GM19467 (cell line): ENCODE measurements at regions not wholly inside any gene's neighbourhood (a gene's known extent, or its start where the extent isn't known, plus 50 kb on each side); places are given as distances from the start of the nearest gene placed in this dataset.
"Not testable (repeated sequence)": the region's sequence is repeated elsewhere in the genome, so short reads cannot be mapped to it uniquely, and the experiment has no call there.

Source experiments
- ATAC-seq: cut with Tn5 transposase; IDR thresholded peaks from one replicate; pipeline ENCODE4 v1.9.1; 2021; ENCODE audit warnings: mild to moderate bottlenecking, moderate library complexity; ENCODE audit not compliant: unreplicated experiment

DNA sequence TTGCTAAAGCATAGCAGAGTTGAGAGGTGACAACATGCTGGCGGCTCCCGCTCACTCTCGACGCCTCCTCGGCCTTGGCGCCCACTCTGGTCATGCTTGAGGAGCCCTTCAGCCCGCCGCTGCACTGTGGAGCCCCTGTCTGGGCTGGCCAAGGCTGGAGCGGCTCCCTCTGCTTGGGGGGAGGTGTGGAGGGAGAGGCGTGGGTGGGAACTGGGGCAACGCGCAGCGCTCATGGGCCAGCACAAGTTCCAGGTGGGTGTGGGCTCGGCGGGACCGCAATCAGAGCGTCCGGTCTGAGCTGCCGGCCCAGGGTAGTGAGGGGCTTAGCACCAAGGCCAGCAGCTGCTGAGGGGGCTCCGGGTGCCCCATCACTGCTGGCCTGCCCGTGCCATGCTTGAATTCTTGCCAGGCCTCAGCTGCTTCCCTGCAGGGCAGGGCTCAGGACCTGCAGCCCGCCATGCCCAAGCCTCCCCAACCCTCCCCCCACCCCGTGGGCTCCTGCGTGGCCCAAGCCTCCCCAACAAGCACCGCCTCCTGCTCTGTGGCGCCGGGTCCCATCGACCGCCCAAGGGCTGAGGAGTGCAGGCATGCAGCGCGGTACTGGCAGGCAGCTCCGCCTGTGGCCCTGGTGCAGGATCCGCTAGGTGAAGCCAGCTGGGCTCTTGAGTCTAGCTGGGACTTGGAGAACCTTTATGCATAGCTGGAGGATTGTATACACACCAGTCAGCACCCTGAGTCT is 2052.8 kb upstream of the CELF4 start:
- no peak for ATAC-seq

DNA sequence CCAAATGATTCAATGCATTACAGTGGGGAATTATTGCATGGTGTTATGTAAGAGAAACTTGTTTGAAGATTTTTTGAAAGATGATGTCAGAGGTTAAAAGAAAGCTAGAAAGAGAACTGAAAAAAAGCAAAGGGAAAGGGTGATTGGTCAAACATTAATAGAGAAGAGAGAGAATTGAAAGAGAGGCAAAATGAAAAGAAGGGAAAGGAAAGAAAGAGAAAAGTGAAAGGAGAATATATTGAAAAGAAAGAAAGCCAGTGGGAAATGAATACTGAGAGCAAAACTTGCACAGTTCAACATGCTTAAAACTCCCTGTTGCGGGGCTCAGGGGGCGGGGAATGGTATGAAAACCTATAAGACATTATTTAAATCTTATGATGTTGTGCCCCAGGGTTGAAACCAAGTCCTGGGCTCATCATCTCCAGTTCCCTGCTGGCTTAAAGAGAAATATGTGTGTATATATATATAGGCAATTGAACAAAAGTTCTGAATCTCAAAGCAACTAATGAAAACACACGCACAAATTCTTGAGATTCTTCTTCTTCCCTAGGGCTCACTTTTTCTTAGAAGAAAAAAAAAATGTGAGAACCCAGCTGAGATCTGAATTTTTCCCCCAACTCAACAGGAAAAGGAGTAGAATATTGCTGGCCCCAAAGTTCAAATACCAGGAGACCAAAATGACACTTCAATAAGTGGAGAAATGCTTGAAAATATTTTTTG is 2045.9 kb upstream of the CELF4 start:
- ATAC-seq: no peak

DNA sequence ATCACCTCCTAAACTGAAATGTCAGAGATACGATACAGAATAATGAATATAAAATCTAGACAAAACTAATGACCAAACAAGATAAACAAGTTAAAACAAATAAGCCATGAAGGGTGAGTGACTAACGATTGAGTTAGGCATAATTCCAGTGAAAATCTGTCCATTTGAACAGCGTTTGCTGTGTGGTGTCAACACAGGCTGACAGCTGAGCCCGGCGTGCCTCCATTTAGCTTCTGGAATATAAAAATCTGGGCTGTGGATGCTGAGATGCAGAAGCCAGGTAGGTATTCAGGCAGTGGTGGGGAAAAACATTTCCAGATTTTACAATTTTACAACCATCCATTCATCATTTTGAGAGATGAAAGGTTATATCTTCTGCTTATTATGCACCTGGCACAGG is 2041.4 kb upstream of the CELF4 start:
- ATAC-seq: no peak

DNA sequence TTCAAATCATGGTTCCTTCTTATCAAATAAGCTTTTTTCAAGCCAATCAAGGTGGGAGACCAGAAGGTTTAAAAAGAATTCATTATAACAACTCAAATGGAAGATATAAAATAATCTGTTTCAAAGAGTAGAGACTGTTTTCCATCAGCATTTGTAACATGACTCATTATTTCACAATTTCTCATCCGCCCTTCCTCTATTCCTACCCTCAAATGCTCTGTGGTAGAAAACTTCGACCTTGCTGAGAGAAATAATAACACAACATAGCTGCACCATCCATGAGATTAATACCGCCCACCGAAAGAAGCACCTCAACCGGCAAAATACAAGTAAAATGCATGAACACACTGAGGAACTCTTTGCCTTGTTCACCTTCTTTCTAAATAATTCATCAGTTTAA is 2039.2 kb upstream of the CELF4 start:
- ATAC-seq: no peak

DNA sequence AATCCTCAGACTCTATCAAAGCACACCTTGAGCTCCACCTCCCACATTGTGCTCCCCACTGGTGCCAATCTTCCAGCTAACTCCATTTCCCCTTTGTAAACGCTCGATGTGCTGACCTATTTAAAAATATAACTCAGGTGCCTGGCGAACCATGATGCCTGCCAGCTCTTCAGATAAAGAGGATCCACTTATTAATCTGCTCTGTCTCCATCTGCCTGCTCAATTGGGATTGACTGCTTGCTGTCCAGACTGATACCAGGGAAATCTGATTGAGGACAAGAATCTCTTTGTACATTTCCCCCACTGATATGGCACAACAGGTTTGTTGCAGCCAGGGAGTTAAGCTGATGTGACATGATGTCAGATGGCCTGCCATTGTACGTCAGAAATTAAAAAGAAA is 2036.5 kb upstream of the CELF4 start:
- ATAC-seq: no peak

DNA sequence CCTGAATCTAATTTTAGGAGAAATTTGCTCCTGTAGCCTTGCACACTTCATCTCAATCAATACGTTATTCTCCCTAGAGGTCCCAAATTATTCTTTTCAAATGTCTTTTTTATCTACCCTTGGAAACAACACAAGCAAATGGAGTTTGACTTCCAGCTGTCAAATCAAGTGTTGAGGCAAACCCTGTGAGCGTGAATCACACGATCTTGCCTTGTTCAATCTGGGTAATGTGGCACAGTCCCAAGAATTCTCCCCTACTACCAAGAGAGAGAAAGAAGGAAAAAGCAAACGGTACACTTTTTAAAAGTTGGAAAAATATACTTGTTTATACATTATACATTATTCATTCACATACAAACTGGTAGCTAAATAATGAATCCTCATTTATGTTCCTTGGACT is 2035.3 kb upstream of the CELF4 start:
- ATAC-seq: no peak

DNA sequence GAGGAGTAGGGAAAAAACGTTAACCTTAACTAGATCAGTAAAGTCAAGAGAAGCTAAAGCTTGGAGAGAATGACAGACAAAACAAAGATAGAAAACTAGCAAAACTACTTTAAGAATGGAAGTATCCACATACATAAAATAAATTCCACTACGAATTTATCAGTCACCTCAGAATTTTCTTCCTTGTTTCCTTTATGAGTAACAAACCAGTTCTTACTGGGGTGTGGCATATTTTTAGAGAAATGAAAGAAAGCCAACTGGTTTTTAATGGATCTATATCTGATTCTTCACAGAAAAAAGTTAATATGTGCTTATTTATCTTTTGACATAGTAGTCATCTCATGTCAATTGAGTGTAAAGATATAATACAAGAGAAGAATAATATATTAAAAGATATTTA is 2033.7 kb upstream of the CELF4 start:
- ATAC-seq: no peak

DNA sequence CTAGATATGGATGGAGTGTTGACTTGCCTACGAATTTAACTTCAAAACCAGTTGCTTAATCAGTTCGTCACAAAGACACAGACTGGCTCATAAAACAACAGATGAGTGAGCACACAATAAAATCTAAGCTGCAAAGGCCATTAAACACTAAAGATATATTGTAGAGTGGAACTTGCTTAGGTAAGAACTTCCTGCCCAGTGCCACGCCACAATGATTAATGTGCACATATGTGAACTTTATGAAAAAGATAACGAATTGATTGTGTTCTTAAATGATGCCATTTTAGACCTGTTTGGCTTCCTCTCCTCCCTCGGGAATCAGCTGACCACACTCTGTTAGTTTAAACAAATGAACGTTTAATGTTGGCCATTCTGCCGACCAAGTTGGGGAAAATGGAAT is 2031.3 kb upstream of the CELF4 start:
- no peak for ATAC-seq

DNA sequence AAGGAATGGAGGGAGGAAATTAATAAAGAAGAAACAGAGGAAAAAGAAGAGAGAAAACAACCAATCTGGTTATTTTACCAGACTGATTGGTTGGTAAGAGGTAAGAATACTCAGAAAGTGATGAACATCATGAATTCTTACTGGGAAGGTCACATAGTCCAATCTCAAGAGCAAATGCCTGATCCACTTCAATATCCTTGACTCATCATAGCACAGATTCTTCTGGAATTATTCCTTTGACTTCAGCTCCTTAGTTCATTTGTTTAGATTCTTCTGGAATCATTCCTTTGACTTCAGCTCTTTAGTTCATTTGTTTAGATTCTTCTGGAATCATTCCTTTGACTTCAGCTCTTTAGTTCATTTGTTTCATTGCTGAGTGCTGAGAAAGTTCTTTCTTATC is 2030.6 kb upstream of the CELF4 start:
- ATAC-seq: no peak

DNA sequence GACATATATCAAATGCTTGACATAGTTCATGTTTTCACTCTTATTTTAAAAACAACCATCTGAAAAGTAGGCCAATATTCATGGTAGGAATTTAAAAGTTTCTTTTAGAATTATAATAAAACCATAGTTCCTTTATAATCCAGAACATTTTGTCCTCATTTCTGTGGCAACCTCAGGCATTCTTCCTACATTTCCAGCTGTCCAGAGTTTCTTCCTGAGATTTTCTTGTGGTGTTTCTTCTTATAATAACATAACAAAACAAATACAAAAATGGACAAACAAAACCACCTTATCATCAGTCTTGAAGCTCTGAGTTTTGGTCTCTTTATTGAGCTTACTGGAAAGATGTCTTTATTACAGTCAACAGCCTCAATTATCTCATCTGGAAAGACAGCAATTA is 2028.6 kb upstream of the CELF4 start:
- ATAC-seq: no peak

DNA sequence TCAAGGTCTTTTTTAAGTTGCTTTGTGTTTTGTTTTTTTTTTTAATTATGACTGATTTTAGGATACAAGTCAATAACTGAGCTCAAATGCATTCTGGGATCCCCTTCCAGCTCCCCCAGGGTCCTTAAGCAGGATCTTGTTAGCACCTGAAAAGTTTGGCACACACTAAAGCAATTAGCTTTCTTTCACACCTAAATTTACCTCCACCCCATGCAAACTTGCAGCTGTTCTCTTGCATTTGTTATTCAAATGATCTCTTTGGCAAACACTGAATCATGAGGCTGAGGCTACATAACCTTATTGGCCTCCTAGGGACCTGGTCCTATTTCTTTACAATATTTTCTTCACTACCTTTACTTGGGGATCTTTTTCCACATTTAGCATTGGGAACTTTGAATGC is 2026.1 kb upstream of the CELF4 start:
- no peak for ATAC-seq

DNA sequence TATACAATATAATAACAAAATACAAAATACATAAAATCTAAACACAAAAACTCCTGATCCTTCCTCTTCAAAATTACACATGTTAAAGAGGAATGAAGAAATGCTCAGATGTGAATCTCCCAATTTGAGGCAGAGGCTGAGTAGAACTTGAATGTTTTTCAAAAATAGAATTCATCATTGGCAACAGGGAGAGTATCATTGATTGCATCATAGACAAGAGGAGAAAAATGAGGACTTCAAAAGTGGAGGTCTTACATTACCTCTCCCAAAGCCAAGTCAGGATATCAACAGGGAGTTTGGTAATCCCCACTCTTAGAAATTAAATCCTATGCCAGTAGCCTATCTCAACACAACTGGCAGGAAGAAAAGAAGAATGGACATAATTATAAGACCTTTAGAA is 2023.9 kb upstream of the CELF4 start:
- no peak for ATAC-seq

DNA sequence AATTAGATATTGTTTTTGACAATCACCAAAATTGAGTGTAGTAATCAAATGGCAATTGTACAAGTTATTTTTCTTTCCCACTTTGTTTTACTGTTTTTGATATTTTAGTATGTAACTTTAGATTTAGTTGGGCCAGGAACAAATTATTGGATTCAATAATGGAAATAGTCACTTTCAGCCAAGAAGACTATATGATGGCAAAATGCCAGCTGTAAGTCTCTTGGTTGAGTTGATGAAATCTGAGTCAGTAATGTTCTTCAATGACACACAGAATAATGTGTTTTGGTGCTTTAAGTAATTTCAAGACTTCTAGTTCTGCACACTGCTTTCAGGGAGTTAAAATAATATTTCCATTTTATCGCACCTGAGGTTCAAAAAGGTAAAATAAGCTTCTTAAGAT is 2022.0 kb upstream of the CELF4 start:
- ATAC-seq: no peak

DNA sequence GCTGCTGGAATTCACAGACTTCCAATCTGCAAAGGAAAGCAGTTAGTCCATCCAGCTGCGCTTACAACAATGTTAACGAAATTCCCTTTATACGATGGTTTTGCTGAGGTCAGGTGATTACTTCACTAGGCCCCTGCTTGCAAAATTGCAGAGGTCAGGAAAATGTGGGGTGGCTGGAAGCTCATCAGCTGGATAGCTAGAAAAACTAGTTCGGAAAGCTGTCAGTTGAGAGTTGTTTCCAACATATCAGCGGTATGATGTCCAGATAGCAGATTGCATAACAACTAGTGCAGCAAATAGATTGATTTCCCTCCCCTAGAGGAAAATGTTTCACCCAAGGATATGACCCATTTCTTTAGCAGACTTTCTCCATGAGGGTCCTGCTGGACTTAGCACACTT is 2021.1 kb upstream of the CELF4 start:
- ATAC-seq: no peak

DNA sequence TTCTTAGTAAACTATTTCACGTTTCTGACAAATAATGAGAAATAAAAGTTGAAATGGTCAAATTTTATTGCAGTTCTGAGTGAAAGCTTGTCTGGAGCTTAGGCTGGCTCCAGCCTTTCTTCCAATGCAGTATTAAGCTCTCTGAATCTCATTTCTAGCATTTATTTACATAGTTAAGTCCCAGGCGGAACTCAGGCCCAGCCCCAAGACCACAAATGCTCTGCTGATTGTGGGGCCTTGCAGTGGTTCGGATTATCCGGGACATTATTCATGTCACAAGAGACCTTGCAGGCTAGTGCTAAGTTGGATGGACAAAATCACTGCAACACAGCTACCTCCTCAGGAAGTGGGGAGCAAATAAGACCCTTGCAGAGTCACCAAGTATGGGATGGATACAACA is 2009.3 kb upstream of the CELF4 start:
- ATAC-seq: no peak

DNA sequence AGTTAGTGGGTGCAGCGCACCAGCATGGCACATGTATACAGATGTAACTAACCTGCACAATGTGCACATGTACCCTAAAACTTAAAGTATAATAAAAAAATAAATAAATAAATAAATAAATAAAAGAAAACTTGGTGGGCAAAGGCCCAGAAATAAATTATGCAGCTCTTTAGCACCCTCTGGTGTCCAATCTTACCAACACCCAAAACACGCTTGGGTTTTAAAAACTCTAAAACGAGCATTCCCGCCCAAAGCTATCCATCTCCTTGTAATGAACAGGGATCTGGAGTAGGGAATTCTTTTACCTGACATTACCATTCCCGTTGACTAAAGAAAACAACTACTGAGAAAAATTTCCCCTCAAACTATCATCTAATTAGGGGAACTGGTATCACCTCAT is 2005.9 kb upstream of the CELF4 start:
- no peak for ATAC-seq

DNA sequence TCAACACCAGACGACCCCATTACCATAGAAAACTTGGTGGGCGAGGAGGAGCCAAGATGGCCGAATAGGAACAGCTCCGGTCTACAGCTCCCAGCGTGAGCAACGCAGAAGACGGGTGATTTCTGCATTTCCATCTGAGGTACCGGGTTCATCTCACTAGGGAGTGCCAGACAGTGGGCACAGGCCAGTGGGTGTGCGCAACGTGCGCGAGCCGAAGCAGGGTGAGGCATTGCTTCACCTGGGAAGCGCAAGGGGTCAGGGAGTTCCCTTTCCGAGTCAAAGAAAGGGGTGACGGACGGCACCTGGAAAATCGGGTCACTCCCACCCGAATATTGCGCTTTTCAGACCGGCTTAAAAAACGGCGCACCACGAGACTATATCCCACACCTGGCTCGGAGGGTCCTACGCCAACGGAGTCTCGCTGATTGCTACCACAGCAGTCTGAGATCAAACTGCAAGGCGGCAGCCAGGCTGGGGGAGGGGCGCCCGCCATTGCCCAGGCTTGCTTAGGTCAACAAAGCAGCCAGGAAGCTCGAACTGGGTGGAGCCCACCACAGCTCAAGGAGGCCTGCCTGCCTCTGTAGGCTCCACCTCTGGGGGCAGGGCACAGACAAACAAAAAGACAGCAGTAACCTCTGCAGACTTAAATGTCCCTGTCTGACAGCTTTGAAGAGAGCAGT is 2000.1 kb upstream of the CELF4 start:
- ATAC-seq: not testable (repeated sequence)

DNA sequence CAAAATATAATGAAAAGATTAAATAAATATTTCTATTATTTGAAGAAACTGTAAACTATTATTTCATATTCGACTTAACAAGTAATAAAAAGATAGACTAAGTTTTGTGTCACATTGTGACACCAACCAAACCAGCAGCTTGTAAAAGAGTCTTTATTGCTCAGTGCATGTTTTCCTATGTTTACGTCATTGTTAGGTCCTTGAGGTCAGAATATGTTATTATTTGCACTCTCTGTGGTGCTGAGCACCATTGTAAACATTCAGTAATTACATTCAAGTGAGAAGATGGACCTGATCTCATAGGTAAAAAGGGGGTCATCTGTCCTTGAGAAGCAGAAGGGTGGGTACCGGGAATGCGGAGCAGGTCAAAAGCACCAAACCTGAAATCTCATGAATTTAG is 1999.1 kb upstream of the CELF4 start:
- ATAC-seq: no peak

DNA sequence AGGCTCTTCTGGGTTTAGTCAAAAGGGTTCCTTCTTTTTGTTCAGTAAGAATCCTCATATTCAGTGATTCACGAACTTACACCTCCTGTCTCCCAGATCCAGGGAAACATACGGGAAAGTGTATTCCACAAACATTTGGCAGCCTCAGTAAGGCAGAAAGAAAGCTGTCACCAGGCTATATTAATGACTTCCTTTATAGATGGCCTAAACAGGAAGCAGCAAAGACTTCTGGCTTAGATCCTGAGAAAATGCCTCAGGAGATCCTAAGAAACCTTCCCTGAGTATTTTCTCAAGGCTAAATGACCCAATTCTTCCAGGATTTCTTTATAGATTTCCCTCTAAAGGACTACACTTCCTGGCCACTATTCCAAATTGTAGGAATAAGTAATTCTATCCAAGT is 1995.5 kb upstream of the CELF4 start:
- no peak for ATAC-seq

DNA sequence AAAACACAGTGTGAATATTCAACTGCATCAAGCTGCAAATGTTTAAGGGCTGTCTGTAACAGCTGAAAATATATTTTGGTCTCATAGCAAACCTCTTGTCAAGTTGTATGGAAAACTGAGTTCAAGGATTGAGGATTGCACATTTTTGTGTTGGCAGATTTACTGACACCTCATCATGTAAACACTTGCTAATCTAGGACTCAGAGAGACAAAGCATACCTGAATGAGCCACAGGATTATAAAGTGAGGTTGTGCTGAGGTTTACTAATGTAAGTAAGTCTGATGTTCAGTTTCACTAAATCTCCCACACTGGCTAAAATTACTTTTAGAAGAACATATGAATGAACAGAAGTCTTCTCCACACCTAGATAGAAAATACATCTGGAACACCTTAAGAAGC is 1993.1 kb upstream of the CELF4 start:
- no peak for ATAC-seq

DNA sequence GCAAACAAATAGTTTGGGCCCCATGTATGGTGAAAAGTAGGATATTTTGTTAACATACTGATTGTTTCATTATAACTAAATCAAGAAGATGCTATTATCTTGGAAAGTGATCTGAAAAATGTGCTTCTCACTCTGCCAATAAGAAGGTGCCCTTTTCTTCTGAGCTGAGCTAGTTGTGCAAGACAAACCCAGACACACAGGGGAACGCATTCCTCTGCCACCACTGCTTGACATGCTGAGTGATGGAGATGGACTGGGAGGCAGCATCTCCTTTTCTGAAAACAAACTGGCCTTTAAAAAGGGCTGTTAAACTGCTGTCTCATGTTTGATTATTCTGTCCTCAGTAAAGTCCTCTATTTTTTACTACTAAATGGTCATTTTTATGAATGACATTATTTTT is 1989.9 kb upstream of the CELF4 start:
- ATAC-seq: no peak

DNA sequence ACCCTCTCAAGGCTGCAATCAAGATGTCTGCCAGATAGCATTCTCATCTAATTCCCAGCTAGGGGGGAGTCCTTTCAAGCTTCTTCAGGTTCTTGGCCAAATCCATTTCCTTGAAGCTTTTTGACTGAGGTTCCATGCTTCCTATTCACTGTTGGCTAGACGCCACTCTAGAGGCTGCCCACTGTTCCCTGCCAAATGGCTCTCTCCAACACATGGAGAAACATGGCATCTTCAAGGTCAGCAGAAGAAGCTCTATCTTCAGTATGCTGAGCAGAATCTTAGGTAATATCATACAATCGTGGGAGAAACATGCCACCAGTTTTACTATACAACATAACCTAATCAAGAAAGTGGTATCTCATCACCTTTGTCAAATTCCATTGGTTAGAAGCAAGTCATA is 1985.1 kb upstream of the CELF4 start:
- ATAC-seq: no peak
